Fibroblast of lung (primary cell): ENCODE measurements at regions not wholly inside any gene's neighbourhood (a gene's known extent, or its start where the extent isn't known, plus 50 kb on each side); places are given as distances from the start of the nearest gene placed in this dataset.

Experiments used
- CTCF ChIP-seq, 2 donors: IDR thresholded peaks in 1 of 2; conservative IDR thresholded peaks in 1 of 2; 1 replicate in 1 of 2; 2 replicates in 1 of 2; pipeline ENCODE4 v1.5.1; 2011 to 2012; ENCODE audit warnings: low read length in 2 of 2, control low read depth in 1 of 2, inconsistent platforms in 1 of 2, low read depth in 1 of 2, mild to moderate bottlenecking in 1 of 2
- EZH2 ChIP-seq: IDR thresholded peaks from 2 replicates; pipeline ENCODE4 v1.5.1; 2012; ENCODE audit warnings: low read length, control low read depth, mild to moderate bottlenecking; ENCODE audit errors: missing control alignments

- TF ChIP-seq CTCF (conservative IDR thresholded peaks at IDR 0.05 in 1 of 2, IDR thresholded peaks at IDR 0.05 in 1 of 2; ENCODE audit: low read depth in 1 of 2, low read length in 2 of 2) (no peak), EZH2 (no peak)
Observed at GRCh38 chr6:144344646-144345045, 59.5 kb downstream of the UTRN start.
